ENCODE measurements at regions not wholly inside any gene's neighbourhood (a gene's known extent, or its start where the extent isn't known, plus 50 kb on each side); places are given as distances from the start of the nearest gene placed in this dataset.

- TF ChIP-seq CTCF (IDR thresholded peaks at IDR 0.05) (no peak), POLR2AphosphoS5 (IDR thresholded peaks at IDR 0.05) (no peak)
Observed at GRCh38 chr10:124225467-124226270, 132.3 kb upstream of the CHST15 start.

All from gastroesophageal sphincter (tissue), 3 donors.